SHP77 treated with DMSO at 0.1 percent for 48 hours (cell line): ENCODE measurements at regions not wholly inside any gene's neighbourhood (a gene's known extent, or its start where the extent isn't known, plus 50 kb on each side); places are given as distances from the start of the nearest gene placed in this dataset.
"Not testable (repeated sequence)": the region's sequence is repeated elsewhere in the genome, so short reads cannot be mapped to it uniquely, and the experiment has no call there.

Source experiments
- DNase-seq: peaks from one replicate; lab custom pipeline; 2025; lab: John Stamatoyannopoulos, UW

GRCh38 chr22:48079505-48080290, 1317.2 kb downstream of the TBC1D22A start:
- no peak for DNase-seq

- no peak for DNase-seq
Measured at GRCh38 chr22:48078825-48079224, 1316.4 kb downstream of the TBC1D22A start.

- DNase-seq, result no peak
Measured at GRCh38 chr22:48077699-48078098, 1315.2 kb downstream of the TBC1D22A start.

- no peak for DNase-seq
Measured at GRCh38 chr22:48076008-48076407, 1313.6 kb downstream of the TBC1D22A start.

GRCh38 chr22:48075604-48076003, 1313.2 kb downstream of the TBC1D22A start:
- no peak for DNase-seq

- no peak for DNase-seq
Measured at GRCh38 chr22:48072777-48073176, 1310.3 kb downstream of the TBC1D22A start.

GRCh38 chr22:48071828-48072227, 1309.4 kb downstream of the TBC1D22A start:
- DNase-seq, result no peak

- DNase-seq, result no peak
Measured at GRCh38 chr22:48071305-48071704, 1308.9 kb downstream of the TBC1D22A start.

GRCh38 chr22:48070760-48071159, 1308.3 kb downstream of the TBC1D22A start:
- DNase-seq, result no peak

- DNase-seq, result no peak
Measured at GRCh38 chr22:48070083-48070482, 1307.6 kb downstream of the TBC1D22A start.

- DNase-seq, result no peak
Measured at GRCh38 chr22:48069256-48069655, 1306.8 kb downstream of the TBC1D22A start.

- DNase-seq, result no peak
Measured at GRCh38 chr22:48068323-48068885, 1306.0 kb downstream of the TBC1D22A start.

- DNase-seq, result no peak
Measured at GRCh38 chr22:48065892-48066291, 1303.4 kb downstream of the TBC1D22A start.

- no peak for DNase-seq
Measured at GRCh38 chr22:48061726-48062125, 1299.3 kb downstream of the TBC1D22A start.

- DNase-seq, result no peak
Measured at GRCh38 chr22:48060266-48060665, 1297.8 kb downstream of the TBC1D22A start.

GRCh38 chr22:48059521-48059920, 1297.1 kb downstream of the TBC1D22A start:
- DNase-seq, result not testable (repeated sequence)

- DNase-seq, result no peak
Measured at GRCh38 chr22:48057116-48057835, 1294.8 kb downstream of the TBC1D22A start.

- no peak for DNase-seq
Measured at GRCh38 chr22:48055827-48056226, 1293.4 kb downstream of the TBC1D22A start.

- no peak for DNase-seq
Measured at GRCh38 chr22:48055185-48055584, 1292.7 kb downstream of the TBC1D22A start.

- DNase-seq, result no peak
Measured at GRCh38 chr22:48054596-48054995, 1292.1 kb downstream of the TBC1D22A start.

- DNase-seq, result no peak
Measured at GRCh38 chr22:48053973-48054372, 1291.5 kb downstream of the TBC1D22A start.

GRCh38 chr22:48053486-48053885, 1291.0 kb downstream of the TBC1D22A start:
- DNase-seq, result no peak

- DNase-seq, result no peak
Measured at GRCh38 chr22:48052621-48052890, 1290.1 kb downstream of the TBC1D22A start.
